ENCODE measurements at regions not wholly inside any gene's neighbourhood (a gene's known extent, or its start where the extent isn't known, plus 50 kb on each side); places are given as distances from the start of the nearest gene placed in this dataset.

DNA sequence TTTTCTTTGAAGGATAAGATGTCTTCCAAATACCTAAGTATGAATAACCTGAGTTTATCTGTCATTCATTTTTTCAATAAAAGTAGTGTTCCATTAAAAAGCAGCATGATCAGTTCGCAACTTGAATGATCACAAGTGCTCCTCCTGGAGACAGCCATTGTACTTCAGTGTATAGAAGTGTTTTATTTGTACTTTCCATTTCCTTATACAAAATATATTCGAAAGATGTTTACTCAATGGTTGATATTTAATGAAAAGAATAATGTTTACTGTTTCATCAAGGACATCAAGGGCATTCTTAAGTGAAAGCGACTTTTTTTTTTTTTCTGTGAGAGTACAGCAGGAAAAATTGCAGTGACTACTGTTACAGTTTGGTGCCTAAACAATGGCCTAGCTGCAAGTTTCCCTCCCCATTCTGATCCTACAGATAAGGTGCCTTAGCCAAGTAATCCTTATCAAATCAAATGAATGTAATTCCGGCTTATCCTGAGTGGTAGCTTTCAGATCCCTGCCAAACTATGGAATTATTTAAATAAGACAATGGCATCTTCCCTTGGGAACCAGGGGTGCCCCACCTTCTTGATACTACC lies 69.0 kb upstream of the IL15 start:
- intact Hi-C loops (cut with micrococcal nuclease; ENCODE audit: unreplicated experiment) = no loop called here
- Mint-ChIP-seq H3K4me3 (ENCODE audit: low read depth, unreplicated experiment) (no peak overlapping the region), H3K27me3 (ENCODE audit: unreplicated experiment) (no peaks in the 10 kb centered on the region), H3K4me1 (ENCODE audit: low read depth, unreplicated experiment) (peaks cover 9% of the 10 kb centered on the region), H3K27ac (ENCODE audit: unreplicated experiment) (no peak overlapping the region), H3K9me3 (ENCODE audit: low read depth, unreplicated experiment) (no peaks in the 10 kb centered on the region), H3K36me3 (ENCODE audit: insufficient read depth, unreplicated experiment) (no peaks in the 10 kb centered on the region)
- no TSS peak for BruUV-seq (replicated peaks)
- CTCF ChIA-PET = no interaction called here
- TF ChIP-seq, protein P1, sequence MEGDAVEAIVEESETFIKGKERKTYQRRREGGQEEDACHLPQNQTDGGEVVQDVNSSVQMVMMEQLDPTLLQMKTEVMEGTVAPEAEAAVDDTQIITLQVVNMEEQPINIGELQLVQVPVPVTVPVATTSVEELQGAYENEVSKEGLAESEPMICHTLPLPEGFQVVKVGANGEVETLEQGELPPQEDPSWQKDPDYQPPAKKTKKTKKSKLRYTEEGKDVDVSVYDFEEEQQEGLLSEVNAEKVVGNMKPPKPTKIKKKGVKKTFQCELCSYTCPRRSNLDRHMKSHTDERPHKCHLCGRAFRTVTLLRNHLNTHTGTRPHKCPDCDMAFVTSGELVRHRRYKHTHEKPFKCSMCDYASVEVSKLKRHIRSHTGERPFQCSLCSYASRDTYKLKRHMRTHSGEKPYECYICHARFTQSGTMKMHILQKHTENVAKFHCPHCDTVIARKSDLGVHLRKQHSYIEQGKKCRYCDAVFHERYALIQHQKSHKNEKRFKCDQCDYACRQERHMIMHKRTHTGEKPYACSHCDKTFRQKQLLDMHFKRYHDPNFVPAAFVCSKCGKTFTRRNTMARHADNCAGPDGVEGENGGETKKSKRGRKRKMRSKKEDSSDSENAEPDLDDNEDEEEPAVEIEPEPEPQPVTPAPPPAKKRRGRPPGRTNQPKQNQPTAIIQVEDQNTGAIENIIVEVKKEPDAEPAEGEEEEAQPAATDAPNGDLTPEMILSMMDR (IDR thresholded peaks at IDR 0.05; ENCODE audit: unreplicated experiment) = no peak
- no peak for DNase-seq

DNA sequence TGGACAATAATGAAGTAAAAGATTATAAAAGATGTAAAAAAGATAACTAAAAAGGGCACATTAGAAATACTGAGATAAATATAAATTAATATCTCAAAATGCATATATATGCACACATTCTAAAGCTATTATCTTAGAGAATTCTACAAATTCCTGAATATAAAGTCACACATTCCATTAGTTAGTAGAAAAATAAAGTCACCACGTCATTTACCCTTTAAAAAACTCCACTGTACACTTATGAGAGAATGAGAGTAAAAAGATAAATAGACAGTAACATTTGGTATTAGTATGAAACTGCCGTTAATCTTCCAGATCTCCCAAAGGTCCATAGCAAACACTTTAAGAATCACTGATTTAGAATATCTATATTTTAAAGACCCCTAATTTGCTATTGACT lies 67.2 kb upstream of the IL15 start:
- no peak overlapping the region for H3K27ac Mint-ChIP-seq (ENCODE audit: unreplicated experiment)
- no peaks in the 10 kb centered on the region for H3K27me3 Mint-ChIP-seq (ENCODE audit: unreplicated experiment)
- no peaks in the 10 kb centered on the region for H3K9me3 Mint-ChIP-seq (ENCODE audit: low read depth, unreplicated experiment)
- TF ChIP-seq, protein P1 (IDR thresholded peaks at IDR 0.05; ENCODE audit: unreplicated experiment) = no peak
- intact Hi-C loops (cut with micrococcal nuclease; ENCODE audit: unreplicated experiment) = no loop called here
- H3K4me3 Mint-ChIP-seq (ENCODE audit: low read depth, unreplicated experiment) = no peak overlapping the region
- DNase-seq = no peak
- H3K4me1 Mint-ChIP-seq (ENCODE audit: low read depth, unreplicated experiment) = peaks cover 9% of the 10 kb centered on the region
- no peaks in the 10 kb centered on the region for H3K36me3 Mint-ChIP-seq (ENCODE audit: insufficient read depth, unreplicated experiment)
- CTCF ChIA-PET = no interaction called here
- BruUV-seq (replicated peaks) = no TSS peak

- H3K27me3 Mint-ChIP-seq (ENCODE audit: unreplicated experiment) = no peaks in the 10 kb centered on the region
- CTCF ChIA-PET = no interaction called here
- peaks cover 9% of the 10 kb centered on the region for H3K4me1 Mint-ChIP-seq (ENCODE audit: low read depth, unreplicated experiment)
- BruUV-seq (replicated peaks) = no TSS peak
- no peaks in the 10 kb centered on the region for H3K36me3 Mint-ChIP-seq (ENCODE audit: insufficient read depth, unreplicated experiment)
- no peak overlapping the region for H3K4me3 Mint-ChIP-seq (ENCODE audit: low read depth, unreplicated experiment)
- H3K9me3 Mint-ChIP-seq (ENCODE audit: low read depth, unreplicated experiment) = no peaks in the 10 kb centered on the region
- no peak overlapping the region for H3K27ac Mint-ChIP-seq (ENCODE audit: unreplicated experiment)
- DNase-seq = no peak
- intact Hi-C loops (cut with micrococcal nuclease; ENCODE audit: unreplicated experiment) = no loop called here
- TF ChIP-seq, protein P1 (IDR thresholded peaks at IDR 0.05; ENCODE audit: unreplicated experiment) = no peak
Measured at GRCh38 chr4:141570290-141570689, 66.1 kb upstream of the IL15 start.

DNA sequence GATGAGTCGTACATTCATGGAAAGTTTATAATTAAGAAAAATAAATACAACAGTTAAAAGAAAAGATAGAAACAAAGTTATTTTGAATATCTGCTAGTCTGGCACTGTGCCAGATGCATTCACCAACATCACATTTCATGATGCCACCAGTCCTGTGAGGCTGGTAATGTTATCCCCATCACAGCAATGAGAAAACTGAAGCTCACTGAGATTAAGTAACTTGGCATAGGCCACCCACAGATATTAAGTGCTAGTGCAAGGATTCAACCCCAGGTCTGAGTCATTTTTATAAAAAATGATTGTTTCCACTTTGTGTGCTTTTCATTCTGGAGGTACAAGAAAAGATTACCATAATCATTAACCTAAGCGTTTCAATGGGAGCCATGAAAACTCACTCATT lies 65.0 kb upstream of the IL15 start:
- intact Hi-C loops (cut with micrococcal nuclease; ENCODE audit: unreplicated experiment) = no loop called here
- BruUV-seq (replicated peaks) = no TSS peak
- no peak overlapping the region for H3K4me3 Mint-ChIP-seq (ENCODE audit: low read depth, unreplicated experiment)

More for the DNA sequence above, 65.0 kb upstream of the IL15 start:
- Mint-ChIP-seq H3K4me1 (ENCODE audit: low read depth, unreplicated experiment) (peaks cover 9% of the 10 kb centered on the region), H3K27me3 (ENCODE audit: unreplicated experiment) (no peaks in the 10 kb centered on the region), H3K9me3 (ENCODE audit: low read depth, unreplicated experiment) (no peaks in the 10 kb centered on the region), H3K36me3 (ENCODE audit: insufficient read depth, unreplicated experiment) (no peaks in the 10 kb centered on the region), H3K27ac (ENCODE audit: unreplicated experiment) (no peak overlapping the region)
- no peak for DNase-seq
- TF ChIP-seq, protein P1 (IDR thresholded peaks at IDR 0.05; ENCODE audit: unreplicated experiment) = no peak
- CTCF ChIA-PET = no interaction called here

All from Calu3 (cell line).